ENCODE measurements at regions not wholly inside any gene's neighbourhood (a gene's known extent, or its start where the extent isn't known, plus 50 kb on each side); places are given as distances from the start of the nearest gene placed in this dataset.
"Not testable (repeated sequence)": the region's sequence is repeated elsewhere in the genome, so short reads cannot be mapped to it uniquely, and the experiment has no call there.

- TF ChIP-seq MGA (IDR thresholded peaks at IDR 0.05) (peak; percentile 25; the same call in 1 of the 2 replicates), SMAD4 (CRISPR knock-in tag; conservative IDR thresholded peaks at IDR 0.05) (peak; percentile 36; the same call in 1 of the 2 replicates), HINFP (tag; conservative IDR thresholded peaks at IDR 0.05; ENCODE audit: low read depth) (0 out of 2 replicates have a peak, but pooled peaks have one; percentile 46), TRIM24 (IDR thresholded peaks at IDR 0.05) (0 out of 4 replicates have a peak, but pooled peaks of 1 of the 2 experiments have one; percentile 3), ZBTB17 (CRISPR knock-in tag; IDR thresholded peaks at IDR 0.05) (peak; percentile 20; the same call in 1 of the 2 replicates), CXXC5 (CRISPR knock-in tag; IDR thresholded peaks at IDR 0.05) (peak; percentile 24), KLF6 (CRISPR knock-in tag; IDR thresholded peaks at IDR 0.05; ENCODE audit: borderline replicate concordance) (0 out of 2 replicates have a peak, but pooled peaks have one; percentile 37), ETV1 (tag; conservative IDR thresholded peaks at IDR 0.05; ENCODE audit: low read depth) (0 out of 2 replicates have a peak, but pooled peaks have one; percentile 48), NR2C1 (tag; IDR thresholded peaks at IDR 0.05) (0 out of 2 replicates have a peak, but pooled peaks have one; percentile 32), GMEB1 (CRISPR knock-in tag; IDR thresholded peaks at IDR 0.05) (0 out of 2 replicates have a peak, but pooled peaks have one; percentile 14), DMBX1 (CRISPR knock-in tag; IDR thresholded peaks at IDR 0.05; ENCODE audit: borderline replicate concordance) (peak; percentile 80)
- TF ChIP-seq NR2C1 (IDR thresholded peaks at IDR 0.05), result not testable (repeated sequence)
These were observed 95.0 kb downstream of the TRIM69 start (continued) for GRCh38 chr15:44831409-44831741.

Measured in K562 (cell line).